ENCODE measurements at regions not wholly inside any gene's neighbourhood (a gene's known extent, or its start where the extent isn't known, plus 50 kb on each side); places are given as distances from the start of the nearest gene placed in this dataset.

- DNase-seq (ENCODE audit: low read depth): no peak
- H3K4me3 ChIP-seq (ENCODE audit: control insufficient read depth, low read depth, low read length): no peak overlapping the region
- no peak for TF ChIP-seq CTCF (IDR thresholded peaks at IDR 0.05; ENCODE audit: control insufficient read depth, insufficient read depth, low read depth, low read length, missing control alignments)
Observed at GRCh38 chr5:110063640-110064602, 374.2 kb downstream of the MAN2A1 start.

GRCh38 chr5:110064603-110065268, 375.0 kb downstream of the MAN2A1 start:
- no peak for TF ChIP-seq CTCF (IDR thresholded peaks at IDR 0.05; ENCODE audit: control insufficient read depth, insufficient read depth, low read depth, low read length, missing control alignments)
- DNase-seq (ENCODE audit: low read depth): no peak
- no peak overlapping the region for H3K4me3 ChIP-seq (ENCODE audit: control insufficient read depth, low read depth, low read length)

- TF ChIP-seq CTCF (IDR thresholded peaks at IDR 0.05; ENCODE audit: control insufficient read depth, insufficient read depth, low read depth, low read length, missing control alignments): no peak
- DNase-seq (ENCODE audit: low read depth): no peak
- no peak overlapping the region for H3K4me3 ChIP-seq (ENCODE audit: control insufficient read depth, low read depth, low read length)
Observed at GRCh38 chr5:110070836-110071235, 381.1 kb downstream of the MAN2A1 start.

- no peak for DNase-seq (ENCODE audit: low read depth)
- H3K4me3 ChIP-seq (ENCODE audit: control insufficient read depth, low read depth, low read length): no peak overlapping the region
- no peak for TF ChIP-seq CTCF (IDR thresholded peaks at IDR 0.05; ENCODE audit: control insufficient read depth, insufficient read depth, low read depth, low read length, missing control alignments)
Observed at GRCh38 chr5:110072651-110073050, 382.9 kb downstream of the MAN2A1 start.

GRCh38 chr5:110073534-110073933, 383.8 kb downstream of the MAN2A1 start:
- no peak for TF ChIP-seq CTCF (IDR thresholded peaks at IDR 0.05; ENCODE audit: control insufficient read depth, insufficient read depth, low read depth, low read length, missing control alignments)
- no peak for DNase-seq (ENCODE audit: low read depth)
- no peak overlapping the region for H3K4me3 ChIP-seq (ENCODE audit: control insufficient read depth, low read depth, low read length)

GRCh38 chr5:110075656-110076055, 385.9 kb downstream of the MAN2A1 start:
- DNase-seq (ENCODE audit: low read depth): no peak
- TF ChIP-seq CTCF (IDR thresholded peaks at IDR 0.05; ENCODE audit: control insufficient read depth, insufficient read depth, low read depth, low read length, missing control alignments): no peak
- H3K4me3 ChIP-seq (ENCODE audit: control insufficient read depth, low read depth, low read length): no peak overlapping the region
